HG03571 (cell line): ENCODE measurements at regions not wholly inside any gene's neighbourhood (a gene's known extent, or its start where the extent isn't known, plus 50 kb on each side); places are given as distances from the start of the nearest gene placed in this dataset.

ENCODE experiments used
- ATAC-seq: cut with Tn5 transposase; IDR thresholded peaks from one replicate; pipeline ENCODE4 v1.9.1; 2021; ENCODE audit not compliant: unreplicated experiment

DNA sequence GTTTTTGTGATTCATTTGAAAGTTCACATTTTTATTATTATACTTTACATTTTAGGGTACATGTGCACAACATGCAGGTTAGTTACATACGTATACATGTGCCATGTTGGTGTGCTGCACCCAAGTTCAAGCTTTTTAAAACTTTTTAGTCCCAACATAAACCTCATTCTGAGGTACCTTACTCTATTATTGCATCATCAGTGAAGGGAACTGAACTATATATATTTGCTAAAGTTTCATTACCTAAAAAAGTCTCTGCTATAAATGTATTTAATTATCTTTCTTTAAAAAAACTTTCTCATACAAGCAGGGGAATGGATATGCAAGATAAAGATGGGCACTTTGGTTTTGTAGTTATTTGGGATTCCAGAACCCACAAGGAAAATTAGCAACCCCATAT is 931.4 kb upstream of the ADGRL2 start:
- ATAC-seq: no peak

DNA sequence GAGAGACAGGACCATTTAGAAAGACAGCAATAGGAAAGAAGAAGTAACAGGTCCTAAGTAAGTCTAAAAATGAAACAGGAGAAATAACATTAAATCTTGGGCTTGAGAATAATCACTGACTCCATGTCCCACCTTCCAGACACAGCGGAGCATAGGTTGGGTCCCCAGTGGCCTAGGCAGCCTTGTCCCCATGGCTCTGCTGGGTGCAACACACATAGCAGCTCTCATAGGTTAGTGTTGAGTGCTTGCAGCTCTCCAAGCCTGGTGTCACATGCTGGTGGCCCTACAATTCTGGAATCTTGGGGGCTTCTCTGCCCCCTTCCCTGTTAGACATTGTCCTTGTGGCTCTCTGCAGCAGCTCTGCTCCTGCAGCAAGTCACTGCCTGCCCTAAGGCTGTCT is 952.8 kb upstream of the ADGRL2 start:
- no peak for ATAC-seq

GRCh38 chr1:80846966-80847365 is 953.8 kb upstream of the ADGRL2 start:
- ATAC-seq: no peak

DNA sequence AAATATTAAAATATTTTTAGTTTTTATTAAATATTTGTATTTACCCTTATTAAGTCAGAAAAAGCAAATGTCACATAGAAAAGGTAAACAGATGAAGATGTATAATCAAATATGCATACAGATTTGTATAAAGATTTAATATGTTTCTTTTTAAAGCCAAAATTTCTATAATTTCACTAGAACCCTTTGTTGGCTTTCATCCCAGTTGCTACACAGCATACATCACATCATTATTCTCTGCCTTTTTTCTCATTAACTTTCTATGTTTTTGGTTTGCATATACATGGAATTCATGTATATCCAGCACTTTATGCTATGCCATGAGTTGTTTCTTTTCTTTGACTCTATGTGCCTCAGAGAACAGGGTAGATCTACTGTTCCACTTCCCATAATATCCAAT is 957.9 kb upstream of the ADGRL2 start:
- ATAC-seq: no peak

- no peak for ATAC-seq
Observed at GRCh38 chr1:80841261-80841660, 959.5 kb upstream of the ADGRL2 start.

DNA sequence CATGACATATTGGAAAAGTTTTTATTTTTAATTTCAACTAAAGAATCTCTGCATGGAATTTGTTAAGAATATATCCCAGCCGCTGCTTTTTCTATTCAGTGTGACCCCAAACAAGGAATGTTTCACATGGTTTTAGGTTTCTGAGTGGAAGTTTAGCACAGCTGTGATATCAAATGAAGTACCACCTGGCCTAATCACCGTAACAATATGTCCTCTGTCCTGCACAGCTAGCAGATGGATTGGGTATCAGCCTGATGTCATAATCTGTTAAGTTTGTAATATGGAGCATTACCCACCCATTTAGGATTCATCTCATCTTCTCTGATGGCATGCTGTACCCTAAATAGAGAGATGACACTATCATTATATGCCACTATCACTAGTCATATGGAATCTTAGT is 963.7 kb upstream of the ADGRL2 start:
- no peak for ATAC-seq

GRCh38 chr1:80836505-80836904 is 964.2 kb upstream of the ADGRL2 start:
- no peak for ATAC-seq

DNA sequence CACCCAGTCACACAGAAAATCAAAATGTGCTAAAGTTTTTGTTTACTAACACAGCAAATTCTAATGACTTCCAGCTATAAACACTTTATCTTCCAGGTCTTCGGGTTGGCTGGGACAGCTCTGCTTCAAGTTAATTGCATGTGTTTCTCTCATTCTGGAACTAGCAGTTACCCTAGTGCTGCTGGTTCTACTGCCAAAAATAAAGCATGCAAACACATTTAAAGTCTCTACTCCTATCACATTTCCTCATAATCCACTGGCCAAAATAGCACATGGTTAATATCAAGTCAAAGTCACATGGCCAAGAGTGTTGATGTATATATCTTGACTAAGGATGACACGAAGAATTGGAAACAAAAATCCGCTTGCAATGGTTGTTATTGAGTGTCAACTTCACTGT is 973.1 kb upstream of the ADGRL2 start:
- ATAC-seq: no peak

DNA sequence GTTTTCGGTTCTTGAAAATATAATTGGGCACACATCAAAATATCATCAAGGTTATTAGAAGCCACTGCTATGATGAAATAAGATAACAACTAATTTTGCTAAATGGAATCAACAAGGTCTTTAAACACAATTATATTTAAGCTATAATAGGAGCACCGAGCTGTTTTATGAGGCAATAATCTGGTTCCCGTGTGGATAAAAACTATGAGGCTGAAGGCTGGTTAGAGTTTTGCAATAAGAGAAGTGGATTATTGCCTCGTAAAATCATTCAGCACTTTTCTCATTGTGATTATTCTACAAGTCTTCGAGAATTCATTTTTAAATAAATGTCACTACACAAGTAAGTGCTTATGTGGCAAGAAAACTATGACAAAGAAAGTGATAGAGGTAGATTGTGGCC is 975.7 kb upstream of the ADGRL2 start:
- ATAC-seq: no peak

GRCh38 chr1:80818211-80818610 is 982.5 kb upstream of the ADGRL2 start:
- no peak for ATAC-seq

GRCh38 chr1:80807981-80808380 is 992.8 kb upstream of the ADGRL2 start:
- no peak for ATAC-seq

DNA sequence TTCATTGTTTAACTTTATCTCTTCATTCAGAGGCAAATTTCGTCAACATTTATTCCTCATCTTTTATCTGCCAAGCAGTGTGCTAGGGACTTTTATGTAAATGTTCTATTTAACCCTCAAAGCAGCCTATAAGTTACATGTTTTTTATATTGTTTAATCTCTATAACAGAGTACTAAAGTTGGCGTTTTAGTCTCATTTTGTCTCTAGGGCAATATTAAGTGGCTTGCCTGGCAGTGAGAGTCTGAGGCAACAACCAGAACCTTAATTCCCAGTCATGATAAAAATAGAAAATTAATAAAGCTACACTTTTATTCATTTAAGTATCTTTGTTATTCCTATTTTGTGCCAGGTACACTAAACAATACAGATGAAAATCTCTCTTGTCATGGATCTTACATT is 994.3 kb upstream of the ADGRL2 start:
- no peak for ATAC-seq

- no peak for ATAC-seq
Observed at GRCh38 chr1:80801695-80802094, 999.0 kb upstream of the ADGRL2 start.

DNA sequence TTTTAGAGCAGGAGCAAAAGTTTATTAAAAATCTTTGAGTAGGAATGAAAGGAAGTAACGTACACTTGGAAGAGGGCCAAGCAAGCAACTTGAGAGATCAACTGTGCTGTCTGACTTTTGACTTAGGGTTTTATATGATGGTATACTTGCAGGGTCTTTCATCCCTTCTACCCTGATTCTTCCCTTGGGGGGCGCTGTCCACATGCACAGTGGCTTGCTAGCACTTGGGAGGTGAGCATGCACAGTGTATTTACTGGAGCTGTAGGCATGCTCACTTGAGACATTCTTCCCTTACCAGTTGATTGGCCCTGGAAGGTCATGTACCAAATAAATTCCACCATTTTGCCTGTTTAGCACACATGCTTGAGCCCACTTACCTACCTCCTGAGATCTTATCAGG is 1001.3 kb upstream of the ADGRL2 start:
- no peak for ATAC-seq

DNA sequence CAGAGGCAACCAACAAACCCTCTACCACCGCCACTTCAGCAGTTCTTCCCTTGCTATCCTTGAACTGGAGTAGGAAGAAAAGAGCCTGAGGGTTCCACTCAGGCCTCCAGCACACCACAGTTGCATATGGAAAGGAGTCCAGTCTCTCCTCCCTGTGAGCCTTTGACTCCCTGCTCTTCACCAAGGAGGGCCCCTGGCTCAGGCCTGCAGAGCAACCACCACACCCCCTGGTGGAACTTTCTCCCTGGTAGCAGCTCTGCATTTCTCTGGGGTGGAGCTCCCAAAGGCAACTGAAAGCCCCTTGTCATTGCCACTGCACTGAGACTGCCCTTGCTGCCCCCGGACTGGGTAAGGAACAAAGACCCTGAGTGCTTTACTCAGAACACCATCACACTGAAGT is 1021.5 kb upstream of the ADGRL2 start:
- ATAC-seq: no peak

DNA sequence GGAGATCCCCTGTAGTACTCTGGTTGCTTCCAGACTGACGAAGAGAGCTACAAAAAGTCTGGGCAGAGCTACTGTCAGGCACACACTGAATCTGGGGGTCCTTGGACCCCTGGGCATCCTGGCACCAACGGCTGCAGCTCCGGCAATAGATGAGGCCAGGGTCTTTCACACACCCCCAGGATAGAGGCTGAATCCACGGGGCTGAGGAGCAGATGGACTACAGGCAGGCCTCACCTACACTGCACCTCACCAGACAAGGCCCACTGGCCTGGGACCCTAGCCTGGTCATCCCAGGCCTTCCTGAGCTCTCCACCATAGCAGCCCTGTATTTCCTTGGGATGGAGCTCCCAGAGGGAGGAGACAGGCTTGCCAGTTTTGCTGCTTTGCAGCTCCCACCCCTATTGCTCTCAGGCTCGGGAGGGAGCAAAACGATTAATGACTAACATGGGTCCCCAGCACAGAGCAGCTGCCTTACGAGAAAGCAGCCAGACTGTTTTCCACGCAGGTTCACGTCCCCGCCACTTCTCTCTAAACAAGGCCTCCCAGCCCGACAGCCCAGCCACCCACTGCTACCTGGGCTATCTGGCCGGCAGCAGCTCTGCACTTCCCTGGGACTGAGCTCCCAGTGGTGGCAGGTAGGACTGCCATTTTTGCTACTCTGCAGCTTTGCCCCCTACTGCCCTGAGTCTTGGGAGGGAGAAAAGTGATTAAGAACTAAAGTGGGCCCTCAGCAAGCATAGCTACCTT is 1022.5 kb upstream of the ADGRL2 start:
- ATAC-seq: no peak

- no peak for ATAC-seq
Observed at GRCh38 chr1:80776266-80776665, 1024.5 kb upstream of the ADGRL2 start.

- ATAC-seq: no peak
Observed at GRCh38 chr1:80769208-80769750, 1031.5 kb upstream of the ADGRL2 start.

DNA sequence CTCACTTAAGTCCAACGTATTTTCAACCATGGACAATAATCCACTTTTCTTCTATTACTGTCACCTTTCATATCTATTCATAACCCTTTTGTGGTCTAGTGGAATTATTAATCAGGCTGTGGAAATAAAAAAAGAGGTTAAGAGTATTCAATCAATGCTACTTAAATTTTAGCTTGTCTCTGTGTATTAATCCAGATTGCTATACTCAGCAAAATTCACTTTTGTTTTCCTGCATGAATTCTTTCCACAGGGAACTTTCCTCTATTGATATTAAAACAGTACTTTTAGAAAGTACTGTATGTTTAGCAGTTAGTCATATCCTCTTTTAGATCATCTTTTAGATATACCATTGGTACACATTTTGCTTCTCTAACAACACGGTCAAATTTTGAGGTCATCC is 1033.0 kb upstream of the ADGRL2 start:
- ATAC-seq: no peak

DNA sequence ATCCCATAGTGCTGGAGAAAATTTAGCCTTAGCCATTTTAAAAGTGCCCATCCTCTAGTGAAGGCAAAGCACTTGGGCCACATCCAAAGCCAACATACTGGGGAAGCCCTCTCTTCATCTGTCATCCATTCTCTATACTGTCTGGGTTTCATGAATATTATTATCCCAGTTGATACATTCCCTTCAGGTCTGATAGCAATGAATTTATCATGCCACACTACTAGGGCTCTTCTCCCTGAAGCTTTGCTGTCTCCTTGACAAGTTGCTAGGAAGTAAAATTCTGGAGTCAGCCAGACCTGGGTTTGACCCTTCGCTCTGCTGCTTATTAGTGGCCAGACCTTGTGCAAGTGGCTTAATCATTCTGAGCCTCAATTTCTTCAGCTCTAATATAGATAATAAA is 1041.4 kb upstream of the ADGRL2 start:
- ATAC-seq: no peak

- no peak for ATAC-seq
Observed at GRCh38 chr1:80755944-80756343, 1044.8 kb upstream of the ADGRL2 start.

DNA sequence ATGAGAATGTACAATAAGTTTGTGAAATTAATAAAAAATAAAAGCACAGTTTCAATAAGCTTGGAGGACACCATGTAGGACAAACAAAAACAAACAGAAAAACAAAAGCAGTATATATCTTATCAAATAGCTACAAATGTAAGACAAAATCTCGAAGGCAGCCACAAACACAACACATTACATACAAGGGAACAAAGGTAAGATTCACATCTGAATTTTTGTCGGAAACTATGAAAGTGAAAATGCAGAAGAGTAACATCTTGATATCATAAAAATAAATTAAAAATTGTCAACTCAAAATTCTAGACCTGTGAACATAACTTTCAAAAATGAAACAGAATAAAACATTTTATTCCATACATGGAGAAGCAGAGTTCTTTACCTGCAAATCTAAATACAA is 1049.5 kb upstream of the ADGRL2 start:
- ATAC-seq: no peak

- no peak for ATAC-seq
Observed at GRCh38 chr1:80731241-80731894, 1069.4 kb upstream of the ADGRL2 start.
